Naive thymus-derived CD8-positive, alpha-beta T cell (primary cell): ENCODE measurements at regions not wholly inside any gene's neighbourhood (a gene's known extent, or its start where the extent isn't known, plus 50 kb on each side); places are given as distances from the start of the nearest gene placed in this dataset.

Experiments
- ATAC-seq, 2 donors: fragments of 150-1000 bp; cut with Tn5 transposase in 1 of 2; sonication (Bioruptor Pico), chemical (Tn5 transposase) in 1 of 2; 1 replicate in 1 of 2; 2 replicates in 1 of 2; pipeline ENCODE4 v1.10.0; 2021; ENCODE audit warnings: mild to moderate bottlenecking in 2 of 2, moderate library complexity in 2 of 2
- POLR2A ChIA-PET: fragments of 350-600 bp; sonication (Branson Sonifier 250); formaldehyde crosslinking; loops from one replicate; lab custom pipeline; 2021; ENCODE audit warnings: antibody characterized with exemption; lab: Charles Lee
- DNase-seq, 10 donors: peaks; one replicate each; pipeline versions ENCODE4 v3.0.0 to v3.0.0-alpha.2; 2020 to 2022
- H3K27ac Mint-ChIP-seq, 10 donors: one replicate each; pipeline ENCODE4 v1.8.0; 2020 to 2022; ENCODE audit warnings: mild to moderate bottlenecking in 10 of 10, mixed read lengths in 10 of 10, moderate library complexity in 4 of 10, inconsistent platforms in 1 of 10
- H3K27me3 Mint-ChIP-seq, 5 donors: one replicate each; pipeline ENCODE4 v1.8.0; 2021 to 2022; ENCODE audit warnings: mixed read lengths in 5 of 5
- H3K36me3 Mint-ChIP-seq, 3 donors: one replicate each; pipeline ENCODE4 v1.8.0; 2020 to 2022; ENCODE audit warnings: mixed read lengths in 3 of 3, mild to moderate bottlenecking in 2 of 3, inconsistent platforms in 1 of 3
- H3K4me1 Mint-ChIP-seq, 4 donors: one replicate each; pipeline ENCODE4 v1.8.0; 2021 to 2022; ENCODE audit warnings: mixed read lengths in 4 of 4
- H3K4me3 Mint-ChIP-seq, 10 donors: one replicate each; pipeline ENCODE4 v1.8.0; 2020 to 2022; ENCODE audit warnings: mild to moderate bottlenecking in 10 of 10, mixed read lengths in 10 of 10, moderate library complexity in 6 of 10, inconsistent platforms in 1 of 10
- H3K9me3 Mint-ChIP-seq, 9 donors: one replicate each; pipeline ENCODE4 v1.8.0; 2020 to 2022; ENCODE audit warnings: mixed read lengths in 9 of 9, mild to moderate bottlenecking in 3 of 9, inconsistent platforms in 1 of 9, moderate library complexity in 1 of 9

DNA sequence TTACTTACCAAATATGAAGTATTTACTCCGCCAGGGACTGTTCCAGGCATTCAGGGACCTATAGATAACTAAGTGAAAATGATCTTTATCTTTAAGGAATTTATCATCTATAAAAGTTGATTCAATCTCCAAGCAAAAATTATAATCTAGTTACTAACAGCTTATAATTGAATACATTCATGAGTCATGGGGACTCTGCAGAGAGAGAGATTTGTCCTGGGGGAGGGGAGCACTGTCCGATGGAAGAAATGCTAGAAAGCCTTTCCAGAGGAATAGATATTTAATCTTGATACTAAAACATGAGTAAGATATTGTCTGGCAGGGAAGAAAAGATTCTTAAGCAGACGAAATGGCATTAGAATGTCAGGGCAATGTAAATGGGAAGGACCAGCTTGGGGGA, 139.3 kb downstream of the CD164 start:
- POLR2A ChIA-PET: no interaction called here
- Mint-ChIP-seq H3K4me3 (no peak overlapping the region), H3K4me1 (peaks cover 7 to 14% (median 14%) of the 10 kb centered on the region in 4 donors), H3K27me3 (no peaks in the 10 kb centered on the region), H3K27ac (no peak overlapping the region), H3K9me3 (peaks cover 0 to 2% (median 0%) of the 10 kb centered on the region in 9 donors), H3K36me3 (no peaks in the 10 kb centered on the region)
- no peak for DNase-seq
- no peak for ATAC-seq

DNA sequence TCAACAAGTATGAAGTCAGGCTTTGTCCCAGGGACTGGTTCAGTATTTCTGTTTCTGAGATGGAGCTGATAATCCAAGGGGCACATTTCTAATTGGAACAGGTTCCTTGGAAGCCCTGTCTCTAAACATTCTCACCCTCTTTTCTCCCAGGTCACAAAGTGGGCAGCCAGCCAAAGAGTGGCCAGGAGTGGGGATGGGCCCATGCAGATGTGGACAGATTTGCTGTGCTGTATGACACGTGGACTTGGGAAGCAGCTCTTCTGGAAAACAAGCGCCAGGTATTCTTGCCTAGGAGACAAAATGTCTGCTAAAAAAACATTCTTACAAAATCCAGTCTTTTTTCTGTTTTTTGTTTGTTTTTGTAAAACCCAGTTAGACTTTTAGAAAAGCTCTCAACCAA, 140.2 kb downstream of the CD164 start:
- Mint-ChIP-seq H3K9me3 (peaks cover 0 to 2% (median 0%) of the 10 kb centered on the region in 9 donors), H3K27me3 (peaks cover 0 to 4% (median 0%) of the 10 kb centered on the region in 5 donors), H3K36me3 (no peaks in the 10 kb centered on the region), H3K27ac (no peak overlapping the region), H3K4me1 (peaks cover 10 to 23% (median 19%) of the 10 kb centered on the region in 4 donors), H3K4me3 (no peak overlapping the region)
- DNase-seq (no peak), ATAC-seq (no peak)
- POLR2A ChIA-PET: no interaction called here

DNA sequence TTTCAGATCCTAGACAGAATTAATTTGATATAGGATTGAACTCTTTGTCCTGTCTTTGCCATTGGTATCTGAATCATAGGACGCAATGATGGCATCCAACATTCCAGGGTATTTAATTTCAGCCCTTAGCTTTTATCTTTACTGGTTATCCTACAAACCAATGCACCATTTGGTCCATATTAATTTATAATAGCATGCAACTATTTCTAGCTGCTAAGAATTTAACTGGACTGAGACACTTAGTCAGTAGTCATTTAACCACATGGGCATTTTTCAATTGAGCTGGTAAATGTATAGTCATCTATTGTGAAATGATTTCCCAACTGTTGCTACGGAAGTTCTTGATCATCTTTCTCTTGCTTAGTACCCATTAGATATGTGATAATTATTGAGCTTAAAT, 141.1 kb downstream of the CD164 start:
- Mint-ChIP-seq H3K27ac (no peak overlapping the region), H3K4me3 (no peak overlapping the region), H3K9me3 (peaks cover 0 to 2% (median 0%) of the 10 kb centered on the region in 9 donors), H3K4me1 (peaks cover 12 to 32% (median 24%) of the 10 kb centered on the region in 4 donors), H3K36me3 (no peaks in the 10 kb centered on the region), H3K27me3 (peaks cover 0 to 6% (median 0%) of the 10 kb centered on the region in 5 donors)
- DNase-seq: no peak
- ATAC-seq: no peak
- POLR2A ChIA-PET: no interaction called here

DNA sequence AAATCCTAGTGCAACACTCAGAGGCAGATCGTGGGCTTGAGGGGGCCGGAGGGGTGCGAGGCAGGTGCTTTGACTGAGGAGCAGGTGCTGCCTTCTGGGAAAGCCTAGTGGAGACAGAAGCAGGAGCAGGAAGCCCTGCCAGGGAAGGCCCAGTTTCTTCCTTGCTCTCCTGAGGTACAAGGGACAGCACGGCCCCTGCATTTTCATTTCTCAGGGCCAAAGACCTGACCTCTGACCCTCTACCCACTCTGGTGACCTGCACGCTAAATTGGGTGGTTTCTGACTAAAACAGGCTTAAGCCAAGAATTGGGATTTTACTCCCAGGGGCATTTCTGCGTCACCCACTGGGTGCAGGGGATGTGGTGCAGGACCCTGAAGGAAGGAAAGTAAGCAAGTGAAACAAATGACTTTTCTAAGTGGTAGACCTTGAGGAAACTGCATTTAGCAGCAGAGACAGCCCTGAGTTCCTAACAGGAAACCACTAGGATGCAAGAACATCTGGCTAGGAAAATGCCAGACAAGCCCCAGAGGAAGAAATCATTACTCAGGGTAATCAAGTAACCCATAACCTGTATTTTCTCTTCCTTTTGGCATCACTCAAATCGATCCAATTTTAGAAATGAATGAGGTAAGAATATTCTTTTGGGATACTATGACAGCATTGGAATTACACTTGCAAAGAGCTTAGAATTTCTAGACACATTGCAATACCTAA, 141.7 kb downstream of the CD164 start:
- POLR2A ChIA-PET: no interaction called here
- Mint-ChIP-seq H3K36me3 (no peaks in the 10 kb centered on the region), H3K4me3 (no peak overlapping the region), H3K27me3 (peaks cover 0 to 6% (median 0%) of the 10 kb centered on the region in 5 donors), H3K27ac (no peak overlapping the region), H3K9me3 (peaks cover 0 to 3% (median 0%) of the 10 kb centered on the region in 9 donors), H3K4me1 (peaks cover 12 to 37% (median 25%) of the 10 kb centered on the region in 4 donors)
- DNase-seq (no peak), ATAC-seq (no peak)

DNA sequence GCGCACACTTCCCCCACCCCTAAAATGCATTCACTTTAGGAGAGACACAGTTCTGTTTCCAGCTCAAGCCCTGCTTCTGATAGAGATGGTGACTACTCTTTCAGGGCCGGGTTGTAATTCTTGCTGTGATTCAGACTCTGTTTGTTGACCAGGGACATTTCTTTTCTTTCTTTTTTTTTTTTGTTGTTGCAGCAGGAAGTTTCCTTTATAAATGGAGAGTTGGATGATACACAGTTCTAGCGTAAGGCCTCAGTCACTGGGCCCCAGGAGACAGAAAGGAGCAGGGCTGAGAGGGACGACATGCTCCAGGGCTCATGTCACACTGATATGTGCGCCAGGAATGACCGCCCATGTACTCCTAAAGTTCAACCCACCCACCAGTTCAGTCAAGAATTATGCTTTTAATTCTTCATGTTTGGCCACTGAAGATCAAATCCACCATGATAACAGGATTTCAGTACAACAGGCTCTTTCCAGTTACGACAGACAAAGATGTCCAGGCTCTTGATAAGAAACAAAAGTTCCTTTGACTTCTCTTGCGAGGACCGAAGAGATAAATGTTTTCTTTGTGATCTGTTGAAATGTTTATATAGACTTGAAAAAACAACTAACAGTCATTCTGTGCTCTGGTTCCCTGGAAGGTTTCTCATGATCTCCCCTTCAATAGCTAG, 142.5 kb downstream of the CD164 start:
- Mint-ChIP-seq H3K27ac (no peak overlapping the region), H3K4me3 (no peak overlapping the region), H3K27me3 (peaks cover 0 to 6% (median 0%) of the 10 kb centered on the region in 5 donors), H3K36me3 (no peaks in the 10 kb centered on the region), H3K9me3 (peaks cover 0 to 5% (median 0%) of the 10 kb centered on the region in 9 donors), H3K4me1 (peaks cover 12 to 39% (median 25%) of the 10 kb centered on the region in 4 donors)
- ATAC-seq (no peak), DNase-seq (no peak)
- POLR2A ChIA-PET: no interaction called here

DNA sequence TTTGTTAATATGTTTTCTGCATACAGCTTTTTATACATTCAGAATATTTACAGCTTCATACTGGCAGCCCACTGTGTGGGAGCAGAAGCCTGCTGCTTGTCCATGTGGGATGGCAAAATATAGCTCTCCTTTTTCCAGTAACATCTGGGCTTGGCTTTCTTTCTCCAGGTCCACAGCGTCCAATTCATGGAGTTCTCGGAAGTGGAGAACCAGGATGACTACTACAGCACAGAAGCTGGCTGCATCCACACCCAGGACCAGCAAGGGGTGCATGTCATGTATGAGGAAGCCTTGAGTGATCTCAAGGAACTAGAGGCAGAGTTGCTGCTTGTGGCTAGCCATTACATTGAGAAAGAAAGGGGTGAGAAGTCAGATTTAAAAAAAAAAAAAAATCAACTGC, 143.1 kb downstream of the CD164 start:
- ATAC-seq (no peak), DNase-seq (no peak)
- POLR2A ChIA-PET: no interaction called here
- H3K27me3 Mint-ChIP-seq: peaks cover 0 to 6% (median 0%) of the 10 kb centered on the region in 5 donors
- peaks cover 9 to 33% (median 19%) of the 10 kb centered on the region in 4 donors for H3K4me1 Mint-ChIP-seq
- no peaks in the 10 kb centered on the region for H3K36me3 Mint-ChIP-seq
- peaks cover 0 to 4% (median 0%) of the 10 kb centered on the region in 9 donors for H3K9me3 Mint-ChIP-seq
- H3K27ac Mint-ChIP-seq: no peak overlapping the region
- H3K4me3 Mint-ChIP-seq: no peak overlapping the region

DNA sequence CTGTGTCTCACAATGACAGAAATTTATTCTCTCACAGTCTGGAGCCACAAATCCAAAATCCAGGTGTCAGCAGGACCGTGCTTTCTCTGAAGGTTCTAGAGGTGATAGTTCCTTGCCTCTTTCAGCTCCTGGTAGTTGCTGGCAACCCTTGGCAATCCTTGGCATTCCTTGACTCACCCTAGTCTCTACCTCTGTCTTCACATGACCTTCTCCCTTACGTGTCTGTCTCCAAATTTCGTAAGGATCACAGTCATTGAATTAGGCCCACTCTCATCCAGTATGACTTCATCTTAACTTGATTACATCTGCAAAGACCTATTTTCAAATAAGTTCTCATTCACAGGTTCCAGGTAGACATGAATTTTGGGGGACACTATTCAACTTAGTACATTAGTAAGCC, 143.1 kb downstream of the CEP57L1 start:
- H3K4me1 Mint-ChIP-seq: peaks cover 6 to 28% (median 12%) of the 10 kb centered on the region in 4 donors
- peaks cover 0 to 6% (median 0%) of the 10 kb centered on the region in 5 donors for H3K27me3 Mint-ChIP-seq
- no peak for DNase-seq
- H3K4me3 Mint-ChIP-seq: no peak overlapping the region
- POLR2A ChIA-PET: no interaction called here
- H3K27ac Mint-ChIP-seq: no peak overlapping the region
- H3K36me3 Mint-ChIP-seq: no peaks in the 10 kb centered on the region
- peaks cover 0 to 4% (median 0%) of the 10 kb centered on the region in 9 donors for H3K9me3 Mint-ChIP-seq
- no peak for ATAC-seq

DNA sequence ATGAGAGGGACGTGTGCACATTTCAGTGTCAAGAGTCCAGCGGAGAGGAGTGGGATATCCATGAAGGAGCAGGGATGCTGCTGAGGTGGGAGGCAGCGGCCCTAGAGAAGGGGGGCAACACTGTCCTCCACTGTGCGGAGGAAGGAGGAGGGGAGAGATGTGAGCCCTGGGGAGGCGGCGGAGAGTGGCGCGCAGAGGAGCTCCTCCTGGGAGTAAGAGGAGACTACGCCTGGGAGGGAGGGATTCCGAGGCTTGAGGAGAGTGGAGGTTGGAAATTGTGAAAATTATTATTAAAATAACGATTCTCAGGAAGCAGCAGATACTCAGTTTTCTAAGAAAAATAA, 142.7 kb downstream of the CEP57L1 start:
- Mint-ChIP-seq H3K4me1 (peaks cover 5 to 28% (median 12%) of the 10 kb centered on the region in 4 donors), H3K4me3 (no peak overlapping the region), H3K27ac (peak overlapping the region in 3 of 10 donors; percentile 2 to 54 (median 2)), H3K36me3 (no peaks in the 10 kb centered on the region), H3K27me3 (peaks cover 0 to 6% (median 0%) of the 10 kb centered on the region in 5 donors), H3K9me3 (peaks cover 0 to 4% (median 0%) of the 10 kb centered on the region in 9 donors)
- no peak for DNase-seq
- ATAC-seq: no peak
- POLR2A ChIA-PET: no interaction called here

DNA sequence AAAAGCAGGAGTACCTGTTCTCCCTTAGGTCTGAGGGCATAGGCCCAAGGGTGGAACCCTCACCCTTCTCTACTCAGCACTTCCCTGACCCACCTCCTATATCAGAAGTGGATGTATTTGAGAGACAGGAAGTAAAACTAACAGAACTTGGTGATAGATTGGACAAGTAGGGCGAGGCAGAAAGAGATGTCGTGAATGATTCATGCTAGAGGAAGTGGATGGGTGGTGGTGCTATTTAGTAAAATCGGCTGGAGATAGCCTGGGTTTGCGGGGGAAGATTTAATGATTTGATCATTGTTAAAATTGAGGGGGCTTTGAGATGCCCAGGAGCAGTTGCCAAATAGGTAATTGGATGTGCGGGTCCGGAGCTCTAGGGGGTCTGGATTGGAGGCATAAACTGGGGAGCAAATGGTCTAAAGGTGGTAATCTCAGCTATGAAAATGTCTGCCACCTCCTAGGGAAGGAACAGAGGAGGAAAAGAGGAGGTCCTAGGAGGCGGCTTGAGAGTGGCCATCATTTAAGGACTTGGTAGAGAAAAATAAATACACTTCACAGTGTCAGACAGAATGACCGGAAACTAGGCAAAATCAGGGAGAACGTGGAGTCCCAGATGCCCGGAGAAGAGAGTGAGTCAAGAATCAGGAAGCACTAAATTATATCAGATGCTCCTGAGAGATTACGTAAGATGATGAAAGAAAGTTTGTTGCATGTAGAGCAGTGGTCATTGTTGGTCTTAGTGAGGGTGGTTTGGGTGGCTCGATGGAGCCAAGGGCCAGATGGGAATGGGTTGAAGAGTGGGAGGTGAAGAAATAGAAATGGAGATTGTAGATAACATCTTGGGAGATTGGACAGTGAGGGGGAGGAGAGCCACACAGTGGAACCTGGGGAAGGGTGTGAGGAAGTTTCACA, 142.0 kb downstream of the CEP57L1 start:
- Mint-ChIP-seq H3K4me3 (peak overlapping the region in 5 of 10 donors; percentile 1 to 56 (median 32)), H3K4me1 (peaks cover 5 to 28% (median 12%) of the 10 kb centered on the region in 4 donors)
- ATAC-seq: peak; percentile 39 to 60

DNA sequence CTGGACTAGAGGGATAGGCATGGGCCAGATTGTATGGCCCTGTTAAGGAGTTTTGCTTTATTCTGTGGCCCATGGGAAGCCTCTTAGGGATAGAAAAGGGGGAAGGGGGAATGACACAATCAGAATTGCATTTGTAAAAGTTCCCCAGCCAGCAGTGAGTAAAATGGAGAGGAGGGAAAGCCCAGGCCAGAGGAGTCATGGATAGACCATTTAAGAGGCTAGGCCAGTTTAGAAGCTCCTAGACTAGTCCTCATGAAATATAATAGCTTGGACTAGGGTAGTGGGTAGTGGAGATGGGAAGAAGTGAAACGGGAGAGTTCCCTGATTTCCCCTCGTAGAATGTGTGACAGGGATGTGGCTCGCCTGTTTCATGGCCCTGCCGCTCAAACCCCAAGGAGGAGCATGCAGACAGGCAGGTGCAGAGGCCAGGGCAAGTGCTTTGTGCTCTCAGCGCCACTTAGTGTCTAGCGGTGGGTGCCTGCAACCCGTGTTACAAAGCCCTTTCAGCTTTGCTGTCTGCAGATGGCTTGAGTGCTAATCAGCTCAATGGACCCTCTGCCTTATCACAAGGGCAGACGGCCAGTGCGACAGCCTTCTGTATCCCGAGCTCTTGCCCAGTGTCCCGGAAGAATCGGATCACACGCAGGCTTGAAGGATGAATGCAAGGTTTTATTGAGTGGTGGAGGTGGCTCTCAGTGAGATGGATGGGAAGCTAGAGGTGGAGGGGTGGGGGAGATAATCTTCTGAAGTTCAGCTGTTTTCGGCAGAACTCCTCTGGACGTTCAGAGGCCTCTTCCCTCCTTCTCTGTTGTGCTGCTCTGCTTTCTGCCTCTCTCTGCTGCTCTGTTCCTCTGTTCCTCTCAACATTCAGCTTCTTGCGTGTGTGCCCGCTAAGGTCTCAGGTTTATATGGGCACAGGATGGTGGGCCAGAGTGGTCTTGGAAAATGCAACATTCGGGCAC, 141.1 kb downstream of the CEP57L1 start:
- peaks cover 5 to 28% (median 12%) of the 10 kb centered on the region in 4 donors for H3K4me1 Mint-ChIP-seq
- H3K9me3 Mint-ChIP-seq: peaks cover 0 to 4% (median 0%) of the 10 kb centered on the region in 9 donors
- H3K4me3 Mint-ChIP-seq: peak overlapping the region in 6 of 10 donors; percentile 5 to 78 (median 37)
- ATAC-seq (peak; percentile 61 to 75), DNase-seq (peak in 2 of 10 donors; percentile 5 to 9)
- peaks cover 0 to 6% (median 0%) of the 10 kb centered on the region in 5 donors for H3K27me3 Mint-ChIP-seq
- no peaks in the 10 kb centered on the region for H3K36me3 Mint-ChIP-seq
- peak overlapping the region in 5 of 10 donors; percentile 2 to 85 (median 54) for H3K27ac Mint-ChIP-seq
- POLR2A ChIA-PET: interaction anchor here (1.0 kb wide), 1 partner anchor 114 kb away, joined by 3 read pairs; no protein-coding TSS in a partner anchor

More for the DNA sequence above, 142.0 kb downstream of the CEP57L1 start:
- Mint-ChIP-seq H3K27ac (peak overlapping the region in 4 of 10 donors; percentile 2 to 85 (median 57)), H3K9me3 (peaks cover 0 to 4% (median 0%) of the 10 kb centered on the region in 9 donors), H3K27me3 (peaks cover 0 to 6% (median 0%) of the 10 kb centered on the region in 5 donors), H3K36me3 (no peaks in the 10 kb centered on the region)
- POLR2A ChIA-PET: interaction anchor here (1.0 kb wide), 1 partner anchor 113 kb away, joined by 3 read pairs; no protein-coding TSS in a partner anchor
- peak in 1 of 10 donors; percentile 8 for DNase-seq

DNA sequence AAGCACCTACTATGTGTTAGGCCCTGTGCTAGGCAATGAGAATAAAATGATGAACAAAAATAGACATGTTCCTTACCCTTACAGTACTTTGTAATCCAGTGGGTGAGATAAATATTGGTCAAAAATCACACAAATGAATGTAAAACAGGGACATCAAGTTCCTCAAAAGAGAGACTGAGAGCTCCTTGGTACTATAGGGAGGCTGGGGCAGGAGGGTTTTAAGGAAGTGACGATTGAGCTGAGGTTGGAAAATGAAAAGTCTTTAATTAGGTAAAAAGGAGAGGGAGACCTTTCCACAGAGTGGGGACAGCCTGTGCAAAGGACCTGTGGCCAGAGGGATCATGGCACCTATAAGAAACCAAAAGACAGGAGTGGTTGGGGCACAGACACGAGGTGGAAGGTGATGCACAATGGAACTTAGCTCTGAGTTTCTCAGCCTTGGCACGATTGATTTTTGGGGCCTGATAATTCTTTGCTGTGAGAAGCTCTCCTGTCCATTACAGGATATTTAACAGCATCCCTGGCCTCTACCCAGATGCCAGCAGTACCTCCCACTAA, 140.3 kb downstream of the CEP57L1 start:
- H3K27ac Mint-ChIP-seq: peak overlapping the region in 1 of 10 donors; percentile 11
- DNase-seq: no peak
- no peak for ATAC-seq
- H3K9me3 Mint-ChIP-seq: peaks cover 0 to 4% (median 0%) of the 10 kb centered on the region in 9 donors
- peaks cover 0 to 6% (median 1%) of the 10 kb centered on the region in 5 donors for H3K27me3 Mint-ChIP-seq
- H3K36me3 Mint-ChIP-seq: no peaks in the 10 kb centered on the region
- H3K4me1 Mint-ChIP-seq: peaks cover 5 to 28% (median 12%) of the 10 kb centered on the region in 4 donors
- no peak overlapping the region for H3K4me3 Mint-ChIP-seq
- POLR2A ChIA-PET: no interaction called here
